ENCODE measurements at regions not wholly inside any gene's neighbourhood (a gene's known extent, or its start where the extent isn't known, plus 50 kb on each side); places are given as distances from the start of the nearest gene placed in this dataset.

- TF ChIP-seq NRF1 (conservative IDR thresholded peaks at IDR 0.05 in 1 of 2, IDR thresholded peaks at IDR 0.05 in 1 of 2) (no peak), CTCF (IDR thresholded peaks at IDR 0.05 in 2 of 3, conservative IDR thresholded peaks at IDR 0.05 in 1 of 3; ENCODE audit: insufficient read depth in 2 of 3, low read depth in 1 of 3, low read length in 3 of 3) (no peak), ZNF23 (CRISPR knock-in tag; IDR thresholded peaks at IDR 0.05) (no peak)
- TF ChIP-seq, protein P1, sequence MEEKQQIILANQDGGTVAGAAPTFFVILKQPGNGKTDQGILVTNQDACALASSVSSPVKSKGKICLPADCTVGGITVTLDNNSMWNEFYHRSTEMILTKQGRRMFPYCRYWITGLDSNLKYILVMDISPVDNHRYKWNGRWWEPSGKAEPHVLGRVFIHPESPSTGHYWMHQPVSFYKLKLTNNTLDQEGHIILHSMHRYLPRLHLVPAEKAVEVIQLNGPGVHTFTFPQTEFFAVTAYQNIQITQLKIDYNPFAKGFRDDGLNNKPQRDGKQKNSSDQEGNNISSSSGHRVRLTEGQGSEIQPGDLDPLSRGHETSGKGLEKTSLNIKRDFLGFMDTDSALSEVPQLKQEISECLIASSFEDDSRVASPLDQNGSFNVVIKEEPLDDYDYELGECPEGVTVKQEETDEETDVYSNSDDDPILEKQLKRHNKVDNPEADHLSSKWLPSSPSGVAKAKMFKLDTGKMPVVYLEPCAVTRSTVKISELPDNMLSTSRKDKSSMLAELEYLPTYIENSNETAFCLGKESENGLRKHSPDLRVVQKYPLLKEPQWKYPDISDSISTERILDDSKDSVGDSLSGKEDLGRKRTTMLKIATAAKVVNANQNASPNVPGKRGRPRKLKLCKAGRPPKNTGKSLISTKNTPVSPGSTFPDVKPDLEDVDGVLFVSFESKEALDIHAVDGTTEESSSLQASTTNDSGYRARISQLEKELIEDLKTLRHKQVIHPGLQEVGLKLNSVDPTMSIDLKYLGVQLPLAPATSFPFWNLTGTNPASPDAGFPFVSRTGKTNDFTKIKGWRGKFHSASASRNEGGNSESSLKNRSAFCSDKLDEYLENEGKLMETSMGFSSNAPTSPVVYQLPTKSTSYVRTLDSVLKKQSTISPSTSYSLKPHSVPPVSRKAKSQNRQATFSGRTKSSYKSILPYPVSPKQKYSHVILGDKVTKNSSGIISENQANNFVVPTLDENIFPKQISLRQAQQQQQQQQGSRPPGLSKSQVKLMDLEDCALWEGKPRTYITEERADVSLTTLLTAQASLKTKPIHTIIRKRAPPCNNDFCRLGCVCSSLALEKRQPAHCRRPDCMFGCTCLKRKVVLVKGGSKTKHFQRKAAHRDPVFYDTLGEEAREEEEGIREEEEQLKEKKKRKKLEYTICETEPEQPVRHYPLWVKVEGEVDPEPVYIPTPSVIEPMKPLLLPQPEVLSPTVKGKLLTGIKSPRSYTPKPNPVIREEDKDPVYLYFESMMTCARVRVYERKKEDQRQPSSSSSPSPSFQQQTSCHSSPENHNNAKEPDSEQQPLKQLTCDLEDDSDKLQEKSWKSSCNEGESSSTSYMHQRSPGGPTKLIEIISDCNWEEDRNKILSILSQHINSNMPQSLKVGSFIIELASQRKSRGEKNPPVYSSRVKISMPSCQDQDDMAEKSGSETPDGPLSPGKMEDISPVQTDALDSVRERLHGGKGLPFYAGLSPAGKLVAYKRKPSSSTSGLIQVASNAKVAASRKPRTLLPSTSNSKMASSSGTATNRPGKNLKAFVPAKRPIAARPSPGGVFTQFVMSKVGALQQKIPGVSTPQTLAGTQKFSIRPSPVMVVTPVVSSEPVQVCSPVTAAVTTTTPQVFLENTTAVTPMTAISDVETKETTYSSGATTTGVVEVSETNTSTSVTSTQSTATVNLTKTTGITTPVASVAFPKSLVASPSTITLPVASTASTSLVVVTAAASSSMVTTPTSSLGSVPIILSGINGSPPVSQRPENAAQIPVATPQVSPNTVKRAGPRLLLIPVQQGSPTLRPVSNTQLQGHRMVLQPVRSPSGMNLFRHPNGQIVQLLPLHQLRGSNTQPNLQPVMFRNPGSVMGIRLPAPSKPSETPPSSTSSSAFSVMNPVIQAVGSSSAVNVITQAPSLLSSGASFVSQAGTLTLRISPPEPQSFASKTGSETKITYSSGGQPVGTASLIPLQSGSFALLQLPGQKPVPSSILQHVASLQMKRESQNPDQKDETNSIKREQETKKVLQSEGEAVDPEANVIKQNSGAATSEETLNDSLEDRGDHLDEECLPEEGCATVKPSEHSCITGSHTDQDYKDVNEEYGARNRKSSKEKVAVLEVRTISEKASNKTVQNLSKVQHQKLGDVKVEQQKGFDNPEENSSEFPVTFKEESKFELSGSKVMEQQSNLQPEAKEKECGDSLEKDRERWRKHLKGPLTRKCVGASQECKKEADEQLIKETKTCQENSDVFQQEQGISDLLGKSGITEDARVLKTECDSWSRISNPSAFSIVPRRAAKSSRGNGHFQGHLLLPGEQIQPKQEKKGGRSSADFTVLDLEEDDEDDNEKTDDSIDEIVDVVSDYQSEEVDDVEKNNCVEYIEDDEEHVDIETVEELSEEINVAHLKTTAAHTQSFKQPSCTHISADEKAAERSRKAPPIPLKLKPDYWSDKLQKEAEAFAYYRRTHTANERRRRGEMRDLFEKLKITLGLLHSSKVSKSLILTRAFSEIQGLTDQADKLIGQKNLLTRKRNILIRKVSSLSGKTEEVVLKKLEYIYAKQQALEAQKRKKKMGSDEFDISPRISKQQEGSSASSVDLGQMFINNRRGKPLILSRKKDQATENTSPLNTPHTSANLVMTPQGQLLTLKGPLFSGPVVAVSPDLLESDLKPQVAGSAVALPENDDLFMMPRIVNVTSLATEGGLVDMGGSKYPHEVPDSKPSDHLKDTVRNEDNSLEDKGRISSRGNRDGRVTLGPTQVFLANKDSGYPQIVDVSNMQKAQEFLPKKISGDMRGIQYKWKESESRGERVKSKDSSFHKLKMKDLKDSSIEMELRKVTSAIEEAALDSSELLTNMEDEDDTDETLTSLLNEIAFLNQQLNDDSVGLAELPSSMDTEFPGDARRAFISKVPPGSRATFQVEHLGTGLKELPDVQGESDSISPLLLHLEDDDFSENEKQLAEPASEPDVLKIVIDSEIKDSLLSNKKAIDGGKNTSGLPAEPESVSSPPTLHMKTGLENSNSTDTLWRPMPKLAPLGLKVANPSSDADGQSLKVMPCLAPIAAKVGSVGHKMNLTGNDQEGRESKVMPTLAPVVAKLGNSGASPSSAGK (IDR thresholded peaks at IDR 0.05), result no peak
These were observed 314.0 kb upstream of the CDIN1 start for GRCh38 chr15:36265422-36265821.
